SK-N-SH treated with all-trans-retinoic acid at 6 μM for 48 hours (cell line): ENCODE measurements at regions not wholly inside any gene's neighbourhood (a gene's known extent, or its start where the extent isn't known, plus 50 kb on each side); places are given as distances from the start of the nearest gene placed in this dataset.

ENCODE experiments used
- ATAC-seq: fragments of 200-7000 bp; cut with Tn5 transposase; 3 replicates; pipeline ENCODE4 v1.9.1; 2020; ENCODE audit warnings: mild to moderate bottlenecking, moderate library complexity
- ARNTL ChIP-seq: fragments of 450-650 bp; formaldehyde crosslinking; IDR thresholded peaks from 2 replicates; pipeline ENCODE4 v1.5.0; 2020; ENCODE audit warnings: low read depth, mild to moderate bottlenecking, moderate library complexity, borderline replicate concordance
- BACH2 ChIP-seq: fragments of 250-450 bp; sonication (Bioruptor Pico); IDR thresholded peaks from 2 replicates; pipeline ENCODE4 v1.9.0; 2021; ENCODE audit warnings: mild to moderate bottlenecking, borderline replicate concordance
- CSDC2 ChIP-seq: fragments of 250-450 bp; sonication (Bioruptor Pico); IDR thresholded peaks from 2 replicates; pipeline ENCODE4 v1.5.0; 2020; ENCODE audit warnings: mild to moderate bottlenecking, moderate library complexity
- CSRNP3 ChIP-seq: fragments of 250-450 bp; sonication (Bioruptor Pico); IDR thresholded peaks from 2 replicates; pipeline ENCODE4 v1.5.1; 2021; ENCODE audit warnings: mild to moderate bottlenecking, moderate library complexity
- ESRRG ChIP-seq: fragments of 250-450 bp; sonication (Bioruptor Pico); IDR thresholded peaks from 2 replicates; pipeline ENCODE4 v1.6.1; 2021; ENCODE audit warnings: mild to moderate bottlenecking
- GLIS3 ChIP-seq: fragments of 250-450 bp; sonication (Bioruptor Pico); IDR thresholded peaks from 2 replicates; pipeline ENCODE4 v1.5.0; 2020; ENCODE audit warnings: mild to moderate bottlenecking, moderate library complexity
- ISL1 ChIP-seq: fragments of 250-450 bp; sonication (Bioruptor Pico); IDR thresholded peaks from 2 replicates; pipeline ENCODE4 v2.1.2; 2022; ENCODE audit warnings: mild to moderate bottlenecking, moderate library complexity
- OSR1 ChIP-seq: fragments of 250-450 bp; sonication (Bioruptor Pico); IDR thresholded peaks from 2 replicates; pipeline ENCODE4 v1.8.0; 2022; ENCODE audit warnings: moderate library complexity, mild to moderate bottlenecking, inconsistent platforms
- PATZ1 ChIP-seq: fragments of 250-450 bp; sonication (Bioruptor Pico); IDR thresholded peaks from 2 replicates; pipeline ENCODE4 v1.8.0; 2020; ENCODE audit warnings: mild to moderate bottlenecking, moderate library complexity, borderline replicate concordance
- POU6F1 ChIP-seq: fragments of 250-450 bp; sonication (Bioruptor Pico); IDR thresholded peaks from 2 replicates; pipeline ENCODE4 v1.8.0; 2021; ENCODE audit warnings: low read depth, mild to moderate bottlenecking, moderate library complexity, borderline replicate concordance
- PPARA ChIP-seq: fragments of 250-450 bp; sonication (Bioruptor Pico); IDR thresholded peaks from 2 replicates; pipeline ENCODE4 v1.5.0; 2020; ENCODE audit warnings: mild to moderate bottlenecking, borderline replicate concordance
- RARB ChIP-seq: fragments of 250-450 bp; sonication (Bioruptor Pico); IDR thresholded peaks from 2 replicates; pipeline ENCODE4 v1.8.0; 2021; ENCODE audit warnings: mild to moderate bottlenecking, moderate library complexity
- SNAI2 ChIP-seq: fragments of 250-450 bp; sonication (Bioruptor Pico); IDR thresholded peaks from 2 replicates; pipeline ENCODE4 v1.5.0; 2020; ENCODE audit warnings: mild to moderate bottlenecking, moderate library complexity
- TCF4 ChIP-seq: fragments of 250-450 bp; sonication (Bioruptor Pico); IDR thresholded peaks from 2 replicates; pipeline ENCODE4 v1.8.0; 2021; ENCODE audit warnings: mild to moderate bottlenecking, moderate library complexity, borderline replicate concordance
- TOX ChIP-seq: fragments of 250-450 bp; sonication (Bioruptor Pico); IDR thresholded peaks from 2 replicates; pipeline ENCODE4 v1.8.0; 2021; ENCODE audit warnings: mild to moderate bottlenecking, moderate library complexity, borderline replicate concordance
- TSHZ2 ChIP-seq: fragments of 250-450 bp; sonication (Bioruptor Pico); IDR thresholded peaks from 2 replicates; pipeline ENCODE4 v1.5.0; 2020; ENCODE audit warnings: mild to moderate bottlenecking, moderate library complexity
- ZC3H10 ChIP-seq: fragments of 250-450 bp; sonication (Bioruptor Pico); IDR thresholded peaks from 2 replicates; pipeline ENCODE4 v1.5.1; 2021; ENCODE audit warnings: mild to moderate bottlenecking, moderate library complexity
- ZFP3 ChIP-seq: fragments of 250-450 bp; sonication (Bioruptor Pico); IDR thresholded peaks from 2 replicates; pipeline ENCODE4 v1.5.0; 2020; ENCODE audit warnings: mild to moderate bottlenecking, moderate library complexity
- ZFP30 ChIP-seq: fragments of 450-650 bp; formaldehyde crosslinking; IDR thresholded peaks from 2 replicates; pipeline ENCODE4 v1.5.0; 2022; ENCODE audit warnings: mild to moderate bottlenecking, moderate library complexity
- ZNF565 ChIP-seq: fragments of 450-650 bp; formaldehyde crosslinking; conservative IDR thresholded peaks from 2 replicates; pipeline ENCODE4 v1.5.0; 2020; ENCODE audit warnings: low read depth, mild to moderate bottlenecking, moderate library complexity
- ZNF70 ChIP-seq: fragments of 450-650 bp; formaldehyde crosslinking; IDR thresholded peaks from 2 replicates; pipeline ENCODE4 v1.5.0; 2020; ENCODE audit warnings: mild to moderate bottlenecking, moderate library complexity

- TF ChIP-seq CSRNP3 (CRISPR knock-in tag) (no peak), POU6F1 (CRISPR knock-in tag) (no peak), SNAI2 (CRISPR knock-in tag) (no peak), ZFP30 (CRISPR knock-in tag) (no peak), ZNF70 (CRISPR knock-in tag) (no peak), BACH2 (CRISPR knock-in tag) (no peak), CSDC2 (CRISPR knock-in tag) (no peak), ZC3H10 (CRISPR knock-in tag) (no peak), TCF4 (no peak), ARNTL (CRISPR knock-in tag) (no peak), OSR1 (CRISPR knock-in tag) (no peak), TSHZ2 (CRISPR knock-in tag) (no peak), GLIS3 (no peak), PATZ1 (CRISPR knock-in tag) (no peak), ISL1 (no peak), TOX (no peak), ESRRG (CRISPR knock-in tag) (no peak), RARB (CRISPR knock-in tag) (no peak), ZNF565 (CRISPR knock-in tag) (no peak), PPARA (CRISPR knock-in tag) (no peak)
- no peak for ATAC-seq
Measured at GRCh38 chr10:90451283-90451682, 406.6 kb downstream of the HTR7 start.

GRCh38 chr10:90458054-90458453 lies 399.8 kb downstream of the HTR7 start:
- no peak for ATAC-seq
- TF ChIP-seq POU6F1 (CRISPR knock-in tag) (no peak), ZNF70 (CRISPR knock-in tag) (no peak), ZNF565 (CRISPR knock-in tag) (no peak)
- TF ChIP-seq, all 23 proteins: peak for 0

- ATAC-seq, result no peak
- no peak for TF ChIP-seq ZFP3
- no peak for TF ChIP-seq CSRNP3 (CRISPR knock-in tag)
- no peak for TF ChIP-seq POU6F1 (CRISPR knock-in tag)
- no peak for TF ChIP-seq TSHZ2 (CRISPR knock-in tag)
- no peak for TF ChIP-seq ESRRG (CRISPR knock-in tag)
- TF ChIP-seq TCF4, result no peak
- TF ChIP-seq ZFP30 (CRISPR knock-in tag), result no peak
- TF ChIP-seq ZNF565 (CRISPR knock-in tag), result no peak
- no peak for TF ChIP-seq PPARA (CRISPR knock-in tag)
- no peak for TF ChIP-seq GLIS3
- no peak for TF ChIP-seq RARB (CRISPR knock-in tag)
- TF ChIP-seq ISL1, result no peak
- TF ChIP-seq BACH2 (CRISPR knock-in tag), result no peak
- no peak for TF ChIP-seq OSR1 (CRISPR knock-in tag)
Measured at GRCh38 chr10:90458571-90458970, 399.3 kb downstream of the HTR7 start.
